GM12878 (cell line): ENCODE measurements at regions not wholly inside any gene's neighbourhood (a gene's known extent, or its start where the extent isn't known, plus 50 kb on each side); places are given as distances from the start of the nearest gene placed in this dataset.

Source experiments
- CHD4 ChIP-seq: fragments of 200-600 bp; sonication (generic); IDR thresholded peaks from 2 replicates; pipeline ENCODE4 v1.6.1; 2016; ENCODE audit warnings: mild to moderate bottlenecking
- IKZF2 ChIP-seq, 2 experiments: fragments of 450-650 bp; IDR thresholded peaks; 2 replicates each; pipeline ENCODE4 v1.6.1; 2017; ENCODE audit warnings: mild to moderate bottlenecking in 2 of 2, moderate library complexity in 2 of 2
- RBBP5 ChIP-seq: fragments of 200-600 bp; sonication (generic); conservative IDR thresholded peaks from 2 replicates; pipeline ENCODE4 v1.6.1; 2016
- YBX1 ChIP-seq: fragments of 450-650 bp; IDR thresholded peaks from 2 replicates; pipeline ENCODE4 v1.6.1; 2016; ENCODE audit warnings: antibody characterized with exemption
- TF ChIP-seq, protein P1 (sequence below): fragments of 450-650 bp; IDR thresholded peaks from 2 replicates; pipeline ENCODE4 v1.6.1; 2017; ENCODE audit warnings: mild to moderate bottlenecking, low read depth, inconsistent platforms; ENCODE audit not compliant: poor library complexity, severe bottlenecking
- TF ChIP-seq, protein P2 (sequence below): IDR thresholded peaks from 2 replicates; pipeline ENCODE4 v1.6.1; 2012; ENCODE audit warnings: low read depth, low read length, improper control_type of control experiment
- TF ChIP-seq, protein P3 (sequence below): fragments of 150-350 bp; IDR thresholded peaks from 2 replicates; pipeline ENCODE4 v1.6.1; 2016; ENCODE audit warnings: low read depth, low read length

DNA sequence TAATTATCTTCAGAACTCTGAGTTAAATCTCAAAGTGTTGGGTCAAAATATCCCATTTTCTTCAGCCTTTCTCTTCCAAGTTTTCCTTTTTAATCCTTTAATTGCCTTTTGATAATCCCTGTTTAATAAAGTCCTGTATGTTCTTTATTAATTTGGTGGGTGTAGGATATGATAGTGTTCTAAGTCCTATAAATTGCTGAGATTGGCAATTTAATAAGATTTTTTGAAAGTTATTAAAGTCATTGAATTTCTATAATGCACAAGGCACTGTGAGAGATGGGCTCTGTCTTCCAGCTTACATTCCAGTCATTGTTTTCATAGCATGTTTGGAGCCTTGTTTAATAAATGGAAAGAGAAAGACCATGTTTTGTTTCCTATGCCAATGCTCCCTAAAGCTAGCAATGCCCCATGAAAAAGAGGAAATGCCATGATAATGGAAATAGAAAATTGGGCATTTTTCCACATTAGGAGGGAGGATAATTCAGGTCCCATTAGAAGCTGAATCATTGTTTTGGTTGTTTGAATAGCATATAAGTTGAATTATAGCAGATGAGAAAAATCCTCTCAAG is 404.8 kb downstream of the CD109 start (continued):
- TF ChIP-seq, protein P1, sequence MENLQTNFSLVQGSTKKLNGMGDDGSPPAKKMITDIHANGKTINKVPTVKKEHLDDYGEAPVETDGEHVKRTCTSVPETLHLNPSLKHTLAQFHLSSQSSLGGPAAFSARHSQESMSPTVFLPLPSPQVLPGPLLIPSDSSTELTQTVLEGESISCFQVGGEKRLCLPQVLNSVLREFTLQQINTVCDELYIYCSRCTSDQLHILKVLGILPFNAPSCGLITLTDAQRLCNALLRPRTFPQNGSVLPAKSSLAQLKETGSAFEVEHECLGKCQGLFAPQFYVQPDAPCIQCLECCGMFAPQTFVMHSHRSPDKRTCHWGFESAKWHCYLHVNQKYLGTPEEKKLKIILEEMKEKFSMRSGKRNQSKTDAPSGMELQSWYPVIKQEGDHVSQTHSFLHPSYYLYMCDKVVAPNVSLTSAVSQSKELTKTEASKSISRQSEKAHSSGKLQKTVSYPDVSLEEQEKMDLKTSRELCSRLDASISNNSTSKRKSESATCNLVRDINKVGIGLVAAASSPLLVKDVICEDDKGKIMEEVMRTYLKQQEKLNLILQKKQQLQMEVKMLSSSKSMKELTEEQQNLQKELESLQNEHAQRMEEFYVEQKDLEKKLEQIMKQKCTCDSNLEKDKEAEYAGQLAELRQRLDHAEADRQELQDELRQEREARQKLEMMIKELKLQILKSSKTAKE, result no peak
- TF ChIP-seq CHD4, result no peak
- no peak for TF ChIP-seq YBX1
- TF ChIP-seq RBBP5, result no peak
- TF ChIP-seq IKZF2 (IDR thresholded peaks at IDR 0.05), result no peak
- TF ChIP-seq, protein P2, sequence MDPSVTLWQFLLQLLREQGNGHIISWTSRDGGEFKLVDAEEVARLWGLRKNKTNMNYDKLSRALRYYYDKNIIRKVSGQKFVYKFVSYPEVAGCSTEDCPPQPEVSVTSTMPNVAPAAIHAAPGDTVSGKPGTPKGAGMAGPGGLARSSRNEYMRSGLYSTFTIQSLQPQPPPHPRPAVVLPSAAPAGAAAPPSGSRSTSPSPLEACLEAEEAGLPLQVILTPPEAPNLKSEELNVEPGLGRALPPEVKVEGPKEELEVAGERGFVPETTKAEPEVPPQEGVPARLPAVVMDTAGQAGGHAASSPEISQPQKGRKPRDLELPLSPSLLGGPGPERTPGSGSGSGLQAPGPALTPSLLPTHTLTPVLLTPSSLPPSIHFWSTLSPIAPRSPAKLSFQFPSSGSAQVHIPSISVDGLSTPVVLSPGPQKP, result no peak
- TF ChIP-seq, protein P3, sequence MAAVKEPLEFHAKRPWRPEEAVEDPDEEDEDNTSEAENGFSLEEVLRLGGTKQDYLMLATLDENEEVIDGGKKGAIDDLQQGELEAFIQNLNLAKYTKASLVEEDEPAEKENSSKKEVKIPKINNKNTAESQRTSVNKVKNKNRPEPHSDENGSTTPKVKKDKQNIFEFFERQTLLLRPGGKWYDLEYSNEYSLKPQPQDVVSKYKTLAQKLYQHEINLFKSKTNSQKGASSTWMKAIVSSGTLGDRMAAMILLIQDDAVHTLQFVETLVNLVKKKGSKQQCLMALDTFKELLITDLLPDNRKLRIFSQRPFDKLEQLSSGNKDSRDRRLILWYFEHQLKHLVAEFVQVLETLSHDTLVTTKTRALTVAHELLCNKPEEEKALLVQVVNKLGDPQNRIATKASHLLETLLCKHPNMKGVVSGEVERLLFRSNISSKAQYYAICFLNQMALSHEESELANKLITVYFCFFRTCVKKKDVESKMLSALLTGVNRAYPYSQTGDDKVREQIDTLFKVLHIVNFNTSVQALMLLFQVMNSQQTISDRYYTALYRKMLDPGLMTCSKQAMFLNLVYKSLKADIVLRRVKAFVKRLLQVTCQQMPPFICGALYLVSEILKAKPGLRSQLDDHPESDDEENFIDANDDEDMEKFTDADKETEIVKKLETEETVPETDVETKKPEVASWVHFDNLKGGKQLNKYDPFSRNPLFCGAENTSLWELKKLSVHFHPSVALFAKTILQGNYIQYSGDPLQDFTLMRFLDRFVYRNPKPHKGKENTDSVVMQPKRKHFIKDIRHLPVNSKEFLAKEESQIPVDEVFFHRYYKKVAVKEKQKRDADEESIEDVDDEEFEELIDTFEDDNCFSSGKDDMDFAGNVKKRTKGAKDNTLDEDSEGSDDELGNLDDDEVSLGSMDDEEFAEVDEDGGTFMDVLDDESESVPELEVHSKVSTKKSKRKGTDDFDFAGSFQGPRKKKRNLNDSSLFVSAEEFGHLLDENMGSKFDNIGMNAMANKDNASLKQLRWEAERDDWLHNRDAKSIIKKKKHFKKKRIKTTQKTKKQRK, result no peak
